ENCODE measurements at regions not wholly inside any gene's neighbourhood (a gene's known extent, or its start where the extent isn't known, plus 50 kb on each side); places are given as distances from the start of the nearest gene placed in this dataset.

DNA sequence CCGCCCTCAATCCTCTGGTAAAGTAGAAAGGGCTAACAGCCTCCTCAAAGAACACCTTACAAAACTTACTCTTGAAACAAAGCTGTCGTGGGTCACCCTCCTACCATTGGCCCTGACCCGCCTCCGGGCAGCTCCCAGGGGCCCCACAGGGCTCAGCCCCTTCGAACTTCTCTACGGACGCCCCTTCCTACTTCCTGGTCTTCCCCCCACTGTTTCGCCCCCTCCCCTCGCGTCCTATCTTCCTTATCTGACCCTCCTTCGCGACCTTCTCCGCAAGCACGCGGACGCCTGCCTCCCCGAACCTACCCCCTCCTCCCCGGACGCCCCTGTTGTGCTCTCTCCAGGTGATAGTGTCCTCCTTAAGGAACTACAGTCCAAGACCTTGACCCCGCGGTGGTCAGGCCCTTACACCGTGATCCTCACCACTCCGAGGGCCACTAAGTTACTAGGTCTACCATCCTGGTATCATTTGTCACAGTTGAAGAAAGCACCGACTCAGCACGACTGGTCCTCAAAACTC lies 963.1 kb downstream of the RPA4 start:
- Histone ChIP-seq H3K79me2 (ENCODE audit: control insufficient read depth, insufficient read depth, low read length) (no peaks in the 10 kb centered on the region), H3K4me2 (ENCODE audit: control insufficient read depth, extremely low read depth, insufficient read depth, low read depth, low read length) (no peak overlapping the region), H3K27me3 (ENCODE audit: control insufficient read depth, extremely low read depth, insufficient read depth, low read length) (no peaks in the 10 kb centered on the region), H3K9me3 (ENCODE audit: control insufficient read depth, low read depth, low read length) (peaks cover 2% of the 10 kb centered on the region), H3K9me1 (ENCODE audit: control insufficient read depth, extremely low read depth, insufficient read depth, low read length) (no peaks in the 10 kb centered on the region), H3K36me3 (ENCODE audit: control insufficient read depth in 2 of 2, extremely low read depth in 1 of 2, insufficient read depth in 2 of 2, low read length in 2 of 2) (no peaks in the 10 kb centered on the region), H3K4me1 (ENCODE audit: control insufficient read depth, extremely low read depth, insufficient read depth, low read length) (no peaks in the 10 kb centered on the region), H3K9ac (ENCODE audit: control insufficient read depth, extremely low read depth, insufficient read depth, low read length) (no peak overlapping the region), H2AFZ (ENCODE audit: control insufficient read depth, low read length) (no peak overlapping the region), H3K27ac (ENCODE audit: control insufficient read depth, insufficient read depth, low read length) (no peak overlapping the region), H3K4me3 (ENCODE audit: control insufficient read depth in 2 of 3, extremely low read depth in 1 of 3, insufficient read depth in 2 of 3, low read depth in 1 of 3, low read length in 3 of 3) (no peak overlapping the region), H4K20me1 (ENCODE audit: control insufficient read depth, extremely low read depth, insufficient read depth, low read length) (no peaks in the 10 kb centered on the region)
- TF ChIP-seq CTCF (optimal IDR thresholded peaks at IDR 0.05 in 1 of 3, IDR thresholded peaks at IDR 0.05 in 1 of 3, conservative IDR thresholded peaks at IDR 0.05 in 1 of 3; ENCODE audit: extremely low read depth in 1 of 3, insufficient read depth in 2 of 3, low read length in 3 of 3), result no peak
- no peak for TF ChIP-seq EZH2 (IDR thresholded peaks at IDR 0.05; ENCODE audit: low read length)
- dilution Hi-C loops (cut with MboI; ENCODE audit: extremely low pct_ligation_motif_present, low sequenced_read_pairs), result no loop called here
- DNase-seq (ENCODE audit: low read depth, low spot score), result no peak
- FAIRE-seq, result no peak

GRCh38 chrX:97847885-97848679 lies 964.4 kb downstream of the RPA4 start:
- Histone ChIP-seq H3K27ac (ENCODE audit: control insufficient read depth, insufficient read depth, low read length) (no peak overlapping the region), H3K4me3 (ENCODE audit: control insufficient read depth in 2 of 3, extremely low read depth in 1 of 3, insufficient read depth in 2 of 3, low read depth in 1 of 3, low read length in 3 of 3) (no peak overlapping the region), H3K9me3 (ENCODE audit: control insufficient read depth, low read depth, low read length) (peaks cover 2% of the 10 kb centered on the region), H3K27me3 (ENCODE audit: control insufficient read depth, extremely low read depth, insufficient read depth, low read length) (no peaks in the 10 kb centered on the region), H2AFZ (ENCODE audit: control insufficient read depth, low read length) (no peak overlapping the region), H3K9me1 (ENCODE audit: control insufficient read depth, extremely low read depth, insufficient read depth, low read length) (no peaks in the 10 kb centered on the region), H3K36me3 (ENCODE audit: control insufficient read depth in 2 of 2, extremely low read depth in 1 of 2, insufficient read depth in 2 of 2, low read length in 2 of 2) (no peaks in the 10 kb centered on the region), H3K4me1 (ENCODE audit: control insufficient read depth, extremely low read depth, insufficient read depth, low read length) (no peaks in the 10 kb centered on the region), H3K9ac (ENCODE audit: control insufficient read depth, extremely low read depth, insufficient read depth, low read length) (no peak overlapping the region), H3K4me2 (ENCODE audit: control insufficient read depth, extremely low read depth, insufficient read depth, low read depth, low read length) (no peak overlapping the region), H3K79me2 (ENCODE audit: control insufficient read depth, insufficient read depth, low read length) (no peaks in the 10 kb centered on the region), H4K20me1 (ENCODE audit: control insufficient read depth, extremely low read depth, insufficient read depth, low read length) (no peaks in the 10 kb centered on the region)
- FAIRE-seq (no peak), DNase-seq (ENCODE audit: low read depth, low spot score) (no peak)
- dilution Hi-C loops (cut with MboI; ENCODE audit: extremely low pct_ligation_motif_present, low sequenced_read_pairs), result no loop called here
- TF ChIP-seq CTCF (optimal IDR thresholded peaks at IDR 0.05 in 1 of 3, IDR thresholded peaks at IDR 0.05 in 1 of 3, conservative IDR thresholded peaks at IDR 0.05 in 1 of 3; ENCODE audit: extremely low read depth in 1 of 3, insufficient read depth in 2 of 3, low read length in 3 of 3) (no peak), EZH2 (IDR thresholded peaks at IDR 0.05; ENCODE audit: low read length) (no peak)

Data from keratinocyte (primary cell).